Glutamatergic neuron (in vitro differentiated cells): ENCODE measurements at regions not wholly inside any gene's neighbourhood (a gene's known extent, or its start where the extent isn't known, plus 50 kb on each side); places are given as distances from the start of the nearest gene placed in this dataset.

Source experiments
- DNase-seq: peaks from one replicate; pipeline ENCODE4 v3.0.0; 2022
- H3K27ac Mint-ChIP-seq: one replicate; pipeline ENCODE4 v1.8.0; 2020; ENCODE audit warnings: mild to moderate bottlenecking, mixed read lengths, inconsistent platforms; ENCODE audit not compliant: unreplicated experiment
- H3K27me3 Mint-ChIP-seq: one replicate; pipeline ENCODE4 v1.8.0; 2020; ENCODE audit warnings: mild to moderate bottlenecking, moderate library complexity, mixed read lengths, inconsistent platforms; ENCODE audit not compliant: unreplicated experiment
- H3K36me3 Mint-ChIP-seq: one replicate; pipeline ENCODE4 v1.8.0; 2020; ENCODE audit warnings: mild to moderate bottlenecking, mixed read lengths, inconsistent platforms; ENCODE audit not compliant: unreplicated experiment
- H3K4me1 Mint-ChIP-seq: one replicate; pipeline ENCODE4 v1.8.0; 2020; ENCODE audit warnings: mild to moderate bottlenecking, low read depth, mixed read lengths, inconsistent platforms; ENCODE audit not compliant: unreplicated experiment
- H3K4me3 Mint-ChIP-seq: one replicate; pipeline ENCODE4 v1.8.0; 2020; ENCODE audit warnings: mild to moderate bottlenecking, mixed read lengths, inconsistent platforms; ENCODE audit not compliant: unreplicated experiment
- H3K9me3 Mint-ChIP-seq: one replicate; pipeline ENCODE4 v1.8.0; 2020; ENCODE audit warnings: mild to moderate bottlenecking, moderate library complexity, mixed read lengths, inconsistent platforms; ENCODE audit not compliant: unreplicated experiment
- CTCF ChIP-seq: fragments of 200-600 bp; sonication (generic); IDR thresholded peaks from one replicate; pipeline ENCODE4 v1.5.0; 2021; ENCODE audit not compliant: partially characterized antibody, unreplicated experiment

GRCh38 chr6:22023937-22024336, 272.9 kb downstream of the PRL start:
- Mint-ChIP-seq H3K27me3 (peaks cover 3% of the 10 kb centered on the region), H3K36me3 (no peaks in the 10 kb centered on the region), H3K9me3 (no peaks in the 10 kb centered on the region), H3K4me1 (peaks cover 24% of the 10 kb centered on the region), H3K4me3 (no peak overlapping the region), H3K27ac (peak overlapping the region; percentile 56)
- TF ChIP-seq CTCF, result no peak
- DNase-seq, result no peak

GRCh38 chr6:22024973-22025467, 271.8 kb downstream of the PRL start:
- H3K9me3 Mint-ChIP-seq, result no peaks in the 10 kb centered on the region
- peak overlapping the region; percentile 35 for H3K4me3 Mint-ChIP-seq
- no peak for TF ChIP-seq CTCF
- H3K36me3 Mint-ChIP-seq, result no peaks in the 10 kb centered on the region
- H3K27me3 Mint-ChIP-seq, result peaks cover 3% of the 10 kb centered on the region
- H3K27ac Mint-ChIP-seq, result peak overlapping the region; percentile 63
- DNase-seq, result no peak
- peaks cover 24% of the 10 kb centered on the region for H3K4me1 Mint-ChIP-seq

- peak overlapping the region; percentile 55 for H3K4me3 Mint-ChIP-seq
Observed at GRCh38 chr6:22025468-22026163, 271.2 kb downstream of the PRL start.

GRCh38 chr6:22026164-22026678, 270.6 kb downstream of the PRL start:
- H3K4me1 Mint-ChIP-seq, result peaks cover 24% of the 10 kb centered on the region
- no peaks in the 10 kb centered on the region for H3K9me3 Mint-ChIP-seq
- H3K36me3 Mint-ChIP-seq, result no peaks in the 10 kb centered on the region
- H3K27ac Mint-ChIP-seq, result no peak overlapping the region
- no peak for DNase-seq
- TF ChIP-seq CTCF, result no peak
- peaks cover 3% of the 10 kb centered on the region for H3K27me3 Mint-ChIP-seq
- peak overlapping the region; percentile 22 for H3K4me3 Mint-ChIP-seq

More at GRCh38 chr6:22025468-22026163, 271.2 kb downstream of the PRL start:
- no peak for TF ChIP-seq CTCF
- H3K9me3 Mint-ChIP-seq, result no peaks in the 10 kb centered on the region
- H3K4me1 Mint-ChIP-seq, result peaks cover 24% of the 10 kb centered on the region
- peak; percentile 20 for DNase-seq
- no peaks in the 10 kb centered on the region for H3K36me3 Mint-ChIP-seq
- H3K27ac Mint-ChIP-seq, result peak overlapping the region; percentile 63
- H3K27me3 Mint-ChIP-seq, result peaks cover 3% of the 10 kb centered on the region

GRCh38 chr6:22027040-22027725, 269.7 kb downstream of the PRL start:
- Mint-ChIP-seq H3K27ac (no peak overlapping the region), H3K9me3 (no peaks in the 10 kb centered on the region), H3K4me3 (no peak overlapping the region)

More at GRCh38 chr6:22027040-22027725, 269.7 kb downstream of the PRL start:
- H3K36me3 Mint-ChIP-seq, result no peaks in the 10 kb centered on the region
- peaks cover 24% of the 10 kb centered on the region for H3K4me1 Mint-ChIP-seq
- peaks cover 3% of the 10 kb centered on the region for H3K27me3 Mint-ChIP-seq
- no peak for DNase-seq
- no peak for TF ChIP-seq CTCF
